Epithelial cell of proximal tubule (primary cell): ENCODE measurements at regions not wholly inside any gene's neighbourhood (a gene's known extent, or its start where the extent isn't known, plus 50 kb on each side); places are given as distances from the start of the nearest gene placed in this dataset.

Experiments
- DNase-seq: peaks from one replicate; pipeline ENCODE4 v3.0.0-alpha.2; 2011; ENCODE audit warnings: low read depth
- H3K4me3 ChIP-seq: 2 replicates; pipeline ENCODE4 v1.5.1; 2011; ENCODE audit warnings: low read depth, mild to moderate bottlenecking, low read length
- TF ChIP-seq, protein P1 (sequence below): conservative IDR thresholded peaks from 2 replicates; pipeline ENCODE4 v1.5.1; 2012; ENCODE audit warnings: low read depth, mild to moderate bottlenecking, low read length

DNA sequence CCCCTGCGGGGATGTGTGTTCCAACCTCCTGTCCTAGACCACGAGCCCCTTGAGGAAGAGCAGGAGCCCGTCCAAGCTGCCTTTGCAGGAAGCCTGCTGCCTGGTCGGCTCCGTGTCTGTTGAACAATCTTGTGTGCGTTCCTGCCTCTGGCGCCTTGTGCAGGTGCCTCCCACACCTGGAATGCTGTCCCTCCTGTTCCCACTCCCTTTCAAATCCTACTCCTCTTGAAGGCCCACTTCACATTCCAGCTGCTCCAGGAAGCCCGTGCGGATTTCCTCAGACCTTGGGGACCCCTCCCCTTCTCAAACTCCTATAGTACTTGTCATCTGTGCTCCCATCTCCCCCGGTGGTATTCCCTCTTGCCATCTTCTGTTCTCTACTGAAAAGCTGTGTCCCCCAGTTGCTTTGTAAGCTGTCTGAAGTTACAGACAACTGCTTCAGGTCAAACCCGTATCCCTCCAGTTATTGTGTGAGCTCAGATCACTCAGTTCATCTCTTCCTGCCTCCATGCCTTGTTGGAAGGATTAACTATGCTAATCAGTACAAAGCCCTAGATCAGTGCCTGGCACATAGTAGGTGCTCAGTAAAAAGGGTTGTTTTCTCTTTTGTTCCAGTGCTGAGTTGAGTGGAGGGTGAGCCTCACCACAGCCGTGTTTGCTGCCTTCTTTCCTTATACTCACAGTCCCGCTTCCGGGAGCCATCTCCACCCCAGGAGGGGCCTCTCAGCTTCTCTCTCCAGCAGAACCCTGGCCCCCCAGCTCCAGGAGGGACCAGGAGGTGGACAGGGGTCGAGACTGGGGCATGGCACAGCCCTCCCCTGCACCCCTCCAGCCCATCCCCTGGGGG is 241.8 kb upstream of the CIBAR2 start:
- no peak overlapping the region for H3K4me3 ChIP-seq
- DNase-seq, result no peak
- TF ChIP-seq, protein P1, sequence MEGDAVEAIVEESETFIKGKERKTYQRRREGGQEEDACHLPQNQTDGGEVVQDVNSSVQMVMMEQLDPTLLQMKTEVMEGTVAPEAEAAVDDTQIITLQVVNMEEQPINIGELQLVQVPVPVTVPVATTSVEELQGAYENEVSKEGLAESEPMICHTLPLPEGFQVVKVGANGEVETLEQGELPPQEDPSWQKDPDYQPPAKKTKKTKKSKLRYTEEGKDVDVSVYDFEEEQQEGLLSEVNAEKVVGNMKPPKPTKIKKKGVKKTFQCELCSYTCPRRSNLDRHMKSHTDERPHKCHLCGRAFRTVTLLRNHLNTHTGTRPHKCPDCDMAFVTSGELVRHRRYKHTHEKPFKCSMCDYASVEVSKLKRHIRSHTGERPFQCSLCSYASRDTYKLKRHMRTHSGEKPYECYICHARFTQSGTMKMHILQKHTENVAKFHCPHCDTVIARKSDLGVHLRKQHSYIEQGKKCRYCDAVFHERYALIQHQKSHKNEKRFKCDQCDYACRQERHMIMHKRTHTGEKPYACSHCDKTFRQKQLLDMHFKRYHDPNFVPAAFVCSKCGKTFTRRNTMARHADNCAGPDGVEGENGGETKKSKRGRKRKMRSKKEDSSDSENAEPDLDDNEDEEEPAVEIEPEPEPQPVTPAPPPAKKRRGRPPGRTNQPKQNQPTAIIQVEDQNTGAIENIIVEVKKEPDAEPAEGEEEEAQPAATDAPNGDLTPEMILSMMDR, result no peak

DNA sequence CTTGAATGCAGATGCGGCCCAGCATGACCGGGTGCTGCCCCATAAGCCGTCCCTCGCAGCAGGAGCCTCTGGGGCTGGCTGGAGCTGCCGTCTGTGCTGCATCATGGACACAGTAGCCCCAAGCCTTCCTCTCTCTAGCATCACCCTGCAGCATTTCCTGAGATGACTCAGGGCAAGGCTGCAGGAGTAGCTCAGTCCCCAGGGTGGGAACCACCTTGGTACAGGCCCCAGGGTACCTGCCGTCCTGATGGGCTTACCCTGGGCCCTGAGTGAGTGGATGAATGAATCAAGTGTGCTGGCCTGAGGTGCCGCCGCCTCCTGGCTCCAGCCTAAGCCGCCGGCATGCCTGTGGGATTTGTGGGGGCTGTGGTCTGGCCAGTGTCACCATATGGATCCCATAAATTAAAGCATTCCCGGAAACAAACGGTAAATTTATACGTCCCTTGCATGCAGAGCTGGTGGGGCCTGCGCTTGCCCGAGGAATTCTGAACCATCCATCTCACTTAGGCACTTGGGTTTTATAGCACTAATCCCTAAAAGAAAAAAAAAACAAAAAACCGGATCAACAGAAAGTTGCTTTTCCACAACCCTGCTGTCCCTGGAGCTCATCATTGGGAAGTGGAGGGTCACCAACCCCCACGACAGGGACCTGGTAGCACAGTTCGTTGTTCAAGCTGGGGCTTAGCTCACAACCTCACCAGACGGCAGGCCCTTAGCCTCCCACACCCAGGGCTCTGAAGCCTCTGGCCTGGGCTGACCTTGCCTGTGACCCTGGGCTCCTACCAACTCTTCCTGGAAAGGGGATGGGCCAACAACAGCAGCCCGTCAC is 242.6 kb upstream of the CIBAR2 start:
- no peak for DNase-seq
- TF ChIP-seq, protein P1, result no peak
- no peak overlapping the region for H3K4me3 ChIP-seq

DNA sequence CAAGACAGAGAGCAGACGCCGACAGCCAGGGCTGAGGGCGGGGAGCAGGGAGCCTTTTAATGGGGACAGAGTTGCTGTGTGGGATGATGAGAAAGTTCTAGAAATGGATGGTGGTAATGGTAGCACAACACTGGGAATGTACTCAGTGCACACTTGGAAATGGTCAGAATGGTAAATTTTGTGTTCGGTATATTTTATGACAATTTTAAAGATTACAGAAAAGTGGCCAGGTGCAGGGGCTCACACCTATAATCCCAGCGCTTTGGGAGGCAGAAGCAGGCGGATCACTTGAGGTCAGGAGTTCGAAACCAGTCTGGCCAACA is 243.2 kb upstream of the CIBAR2 start:
- no peak overlapping the region for H3K4me3 ChIP-seq
- TF ChIP-seq, protein P1, result no peak
- no peak for DNase-seq

DNA sequence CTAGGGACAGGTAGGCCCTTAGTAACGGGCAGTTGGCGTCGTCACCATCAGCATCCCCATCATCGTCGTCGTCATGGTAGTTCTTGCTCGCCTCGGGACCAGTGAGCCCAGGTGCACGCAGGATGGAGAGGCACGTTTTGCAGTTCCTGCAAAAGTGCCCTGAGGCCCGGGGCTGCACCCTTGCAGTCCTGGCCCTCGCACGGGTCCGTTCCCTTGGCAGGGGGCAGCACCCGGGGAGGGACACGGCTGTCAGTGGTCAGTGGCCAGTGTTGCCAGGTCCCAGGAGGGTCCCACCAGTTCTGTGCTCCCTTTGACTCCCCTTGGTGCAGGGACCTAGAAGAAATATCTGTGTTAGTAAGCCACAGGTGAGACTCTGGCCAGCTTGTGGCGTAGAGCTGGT is 243.9 kb upstream of the CIBAR2 start:
- H3K4me3 ChIP-seq, result no peak overlapping the region
- no peak for DNase-seq
- TF ChIP-seq, protein P1, result no peak

DNA sequence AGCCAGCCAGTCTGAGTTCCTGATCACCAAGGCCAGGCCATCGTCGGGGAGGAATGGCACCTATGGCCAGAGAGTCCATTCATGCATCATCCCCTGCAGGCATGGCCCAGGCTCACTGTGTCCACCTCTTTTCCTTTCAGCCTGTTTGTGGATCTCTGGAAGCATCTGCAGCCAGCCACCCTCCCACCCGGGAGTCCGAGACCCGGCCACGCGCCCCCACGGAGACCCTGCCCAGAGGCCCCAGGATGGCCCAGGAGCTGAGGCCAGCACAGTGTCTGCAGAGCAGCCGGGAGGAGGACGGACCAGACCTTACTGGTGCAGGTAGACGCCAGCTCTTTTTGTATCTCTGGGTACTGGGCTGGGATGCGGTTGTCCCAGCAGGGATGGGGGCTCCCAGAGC is 245.1 kb upstream of the CIBAR2 start:
- H3K4me3 ChIP-seq, result no peak overlapping the region
- TF ChIP-seq, protein P1, result no peak
- no peak for DNase-seq

DNA sequence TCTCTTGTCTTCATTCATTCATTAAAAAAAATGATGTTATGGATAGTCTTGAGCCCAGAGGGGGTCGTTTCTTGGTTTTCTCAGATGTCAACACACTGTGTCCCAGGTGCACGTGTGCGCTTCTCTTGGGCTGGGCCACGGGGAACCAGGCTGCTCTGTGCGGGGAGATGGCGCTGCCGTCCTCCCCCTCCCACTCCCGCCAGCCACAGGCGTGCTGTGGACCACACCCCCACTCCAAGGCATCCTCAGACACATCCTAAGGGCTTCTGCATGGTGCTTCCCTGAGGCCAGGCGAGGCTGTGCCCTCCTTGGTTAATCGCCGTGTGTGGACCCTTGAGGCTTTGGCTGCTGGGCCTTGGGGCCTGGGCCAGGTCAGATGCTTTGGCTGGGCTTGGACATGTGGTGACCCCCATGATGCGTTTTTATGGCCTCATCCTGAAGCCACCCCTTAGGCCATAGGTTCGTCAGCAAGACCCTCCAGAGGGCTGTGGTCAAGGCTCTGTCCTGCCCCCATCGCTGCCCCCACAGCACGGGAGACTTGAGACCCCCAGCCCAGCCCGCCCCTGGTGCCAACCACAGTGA is 245.7 kb upstream of the CIBAR2 start:
- TF ChIP-seq, protein P1, result no peak
- H3K4me3 ChIP-seq, result no peak overlapping the region
- no peak for DNase-seq
